ENCODE measurements at regions not wholly inside any gene's neighbourhood (a gene's known extent, or its start where the extent isn't known, plus 50 kb on each side); places are given as distances from the start of the nearest gene placed in this dataset.

DNA sequence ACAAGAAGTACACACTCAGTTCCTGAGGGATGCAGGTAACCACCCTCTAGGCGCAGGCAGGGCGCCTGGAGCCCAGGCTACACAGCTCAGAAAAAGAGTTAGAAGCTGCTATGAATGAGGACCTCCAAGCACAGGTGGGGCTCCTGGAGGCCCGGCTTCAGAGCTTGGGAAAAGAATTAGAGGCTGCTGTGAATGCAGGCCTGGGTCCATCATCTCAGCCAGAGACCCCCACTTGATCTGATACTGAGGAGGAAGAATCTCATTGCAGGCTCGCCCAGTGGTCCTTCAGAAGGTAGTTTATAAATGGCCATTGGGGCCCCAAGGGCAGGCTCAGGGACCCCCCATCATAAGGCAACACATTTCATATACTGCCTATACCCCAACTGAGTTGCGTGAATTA is 556.4 kb downstream of the SLC6A15 start:
- TF ChIP-seq ZFP3 (CRISPR knock-in tag; IDR thresholded peaks at IDR 0.05) (no peak), ZNF565 (CRISPR knock-in tag; conservative IDR thresholded peaks at IDR 0.05; ENCODE audit: low read depth) (no peak), BACH2 (CRISPR knock-in tag; IDR thresholded peaks at IDR 0.05; ENCODE audit: borderline replicate concordance) (no peak), ISL1 (CRISPR knock-in tag; IDR thresholded peaks at IDR 0.05) (no peak), TOX (CRISPR knock-in tag; IDR thresholded peaks at IDR 0.05; ENCODE audit: borderline replicate concordance) (no peak)

Data from SK-N-SH treated with all-trans-retinoic acid at 6 μM for 48 hours (cell line).